ENCODE measurements at regions not wholly inside any gene's neighbourhood (a gene's known extent, or its start where the extent isn't known, plus 50 kb on each side); places are given as distances from the start of the nearest gene placed in this dataset.
"Not testable (repeated sequence)": the region's sequence is repeated elsewhere in the genome, so short reads cannot be mapped to it uniquely, and the experiment has no call there.

- DNase-seq (ENCODE audit: low read depth) = no peak
Observed at GRCh38 chr5:108696951-108697715, 50.6 kb upstream of the FER start.

DNA sequence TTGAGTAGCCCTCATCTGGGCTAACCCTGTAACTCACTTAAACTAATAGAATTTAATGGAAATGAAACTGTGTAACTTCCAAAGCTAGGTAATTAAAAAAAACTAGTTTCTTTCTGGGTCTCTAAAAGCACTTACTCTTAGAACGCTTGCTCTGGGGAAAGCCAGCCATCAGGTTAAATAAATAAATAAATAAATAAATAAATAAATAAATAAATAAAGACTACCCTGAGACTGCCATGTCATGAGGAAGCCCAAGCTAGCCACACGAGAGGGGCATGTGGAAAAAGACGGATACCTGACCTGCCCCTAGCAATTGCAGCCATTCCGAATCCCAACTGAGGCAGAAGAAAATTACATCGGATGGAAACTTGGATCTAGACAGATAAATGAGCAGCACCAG, 51.3 kb upstream of the FER start:
- no peak for DNase-seq (ENCODE audit: low read depth)

- DNase-seq (ENCODE audit: low read depth) = no peak
Observed at GRCh38 chr5:108688485-108688884, 59.2 kb upstream of the FER start.

- DNase-seq (ENCODE audit: low read depth) = no peak
Observed at GRCh38 chr5:108687595-108688200, 60.0 kb upstream of the FER start.

DNA sequence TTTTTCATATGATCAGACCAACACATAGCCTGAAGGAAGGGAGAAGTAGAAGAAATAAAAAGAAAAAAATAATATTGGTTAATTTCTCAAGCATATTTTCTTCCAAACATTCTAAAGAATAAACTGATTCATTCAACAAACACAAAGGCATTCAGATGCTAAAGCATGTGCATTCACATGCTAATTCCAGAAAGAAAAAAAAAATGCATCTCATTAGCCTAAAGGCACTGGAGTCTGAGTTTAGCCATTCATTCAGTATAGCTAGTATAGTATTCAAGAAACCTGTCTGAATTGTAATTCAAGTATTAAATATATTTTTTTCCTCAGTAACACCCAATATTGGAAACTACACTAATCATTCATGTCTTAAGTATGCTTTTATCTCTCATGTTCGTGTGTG, 61.0 kb upstream of the FER start:
- DNase-seq (ENCODE audit: low read depth) = no peak

GRCh38 chr5:108685448-108686216, 62.1 kb upstream of the FER start:
- not testable (repeated sequence) for DNase-seq (ENCODE audit: low read depth)

GRCh38 chr5:108681079-108681921, 66.4 kb upstream of the FER start:
- DNase-seq (ENCODE audit: low read depth) = peak; percentile 32

DNA sequence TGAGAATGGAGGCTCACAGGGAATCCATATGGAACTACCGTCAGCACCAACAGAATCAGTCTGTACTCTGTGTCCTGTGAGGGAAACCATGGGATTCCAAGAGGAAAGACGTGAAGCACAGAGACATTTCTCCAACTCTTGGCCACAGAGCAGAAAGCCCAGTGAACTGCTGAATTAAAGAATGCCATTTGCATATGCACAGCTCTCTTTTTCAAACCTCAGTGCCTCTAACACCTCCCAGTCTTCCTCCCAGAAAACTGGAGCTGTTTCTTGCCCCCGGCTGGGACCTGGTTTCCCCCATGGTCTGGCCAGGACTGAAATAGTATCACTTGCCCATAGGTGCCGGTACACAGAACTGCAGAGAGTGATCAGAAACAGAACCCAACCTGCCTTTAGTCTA, 69.6 kb upstream of the FER start:
- DNase-seq (ENCODE audit: low read depth) = no peak

- no peak for DNase-seq (ENCODE audit: low read depth)
Observed at GRCh38 chr5:108675736-108676135, 72.0 kb upstream of the FER start.

DNA sequence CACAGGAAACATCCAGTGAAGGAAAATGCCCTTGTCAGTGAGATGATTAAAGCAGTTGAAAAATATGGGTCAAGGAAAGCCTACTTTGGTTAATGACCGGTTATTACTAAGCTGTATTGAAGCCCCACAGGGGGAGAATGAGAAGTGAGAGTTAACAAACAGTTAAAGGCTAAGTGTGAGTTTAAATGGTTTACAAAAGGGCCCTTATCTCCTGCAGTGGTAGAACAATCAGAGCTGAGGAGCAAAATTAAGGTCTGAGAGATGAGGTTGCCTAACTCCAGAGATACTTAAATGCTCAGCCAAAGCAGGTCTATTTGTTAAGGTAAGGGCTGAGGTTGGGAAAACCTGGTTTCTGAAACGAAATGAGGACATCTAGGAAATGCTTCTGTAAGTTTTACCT, 75.1 kb upstream of the FER start:
- no peak for DNase-seq (ENCODE audit: low read depth)

DNA sequence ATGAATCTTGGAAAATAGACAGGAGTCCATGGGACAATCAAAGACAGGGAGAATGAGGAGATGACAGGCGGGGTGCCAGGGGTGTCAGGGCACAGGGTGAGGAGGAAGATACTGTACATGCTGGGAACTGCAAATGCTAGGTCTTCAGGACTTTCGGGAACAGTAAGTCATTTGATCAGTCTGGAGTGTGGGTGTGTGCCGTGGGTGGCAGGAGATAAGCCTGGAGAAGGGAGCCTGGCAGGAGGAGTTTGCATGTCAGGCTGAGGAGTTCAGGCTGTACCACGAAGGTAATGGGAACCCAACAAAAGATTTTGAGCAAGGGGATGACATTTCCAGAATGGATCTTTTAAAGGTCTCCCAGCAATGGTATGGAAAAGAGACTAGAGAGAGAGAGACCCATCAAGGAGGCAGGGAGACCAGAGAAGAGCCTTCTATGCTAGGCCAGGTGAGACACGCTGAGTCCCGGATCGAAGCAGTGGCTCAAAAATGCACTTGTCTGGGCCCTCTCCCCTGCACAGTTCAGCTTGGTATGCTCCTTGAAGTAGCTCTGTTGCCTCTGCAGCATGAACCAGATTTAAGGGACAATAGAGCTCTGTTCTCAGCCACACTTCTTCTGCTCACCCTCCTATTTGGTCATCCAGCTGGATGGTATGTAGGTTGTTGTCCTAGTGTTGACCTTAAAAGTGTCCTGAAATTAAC, 77.0 kb upstream of the FER start:
- no peak for DNase-seq (ENCODE audit: low read depth)

GRCh38 chr5:108669462-108669861, 78.2 kb upstream of the FER start:
- no peak for DNase-seq (ENCODE audit: low read depth)

GRCh38 chr5:108661590-108662219, 86.0 kb upstream of the FER start:
- no peak for DNase-seq (ENCODE audit: low read depth)

DNA sequence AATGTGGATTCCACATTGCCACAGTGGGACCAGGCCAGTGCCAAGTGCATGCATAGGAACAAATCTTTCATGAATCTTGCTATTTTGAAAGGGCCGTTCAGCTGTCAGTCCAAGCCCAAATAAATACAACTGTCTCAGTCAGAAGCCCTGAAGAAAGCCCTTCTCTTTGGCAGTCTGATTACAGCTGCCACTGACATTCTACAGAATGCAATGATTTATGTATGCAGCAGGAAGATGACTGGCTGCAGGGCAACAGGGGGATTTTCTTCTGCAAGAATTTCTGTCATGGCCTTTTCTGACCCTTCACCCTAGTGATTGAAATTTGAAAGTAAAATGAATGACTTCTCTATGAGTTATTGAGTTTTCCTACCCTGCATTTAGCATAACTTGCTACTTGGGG, 86.7 kb upstream of the FER start:
- no peak for DNase-seq (ENCODE audit: low read depth)

- DNase-seq (ENCODE audit: low read depth) = no peak
Observed at GRCh38 chr5:108660291-108660690, 87.4 kb upstream of the FER start.

- no peak for DNase-seq (ENCODE audit: low read depth)
Observed at GRCh38 chr5:108659531-108659930, 88.2 kb upstream of the FER start.

- DNase-seq (ENCODE audit: low read depth) = peak; percentile 82
Observed at GRCh38 chr5:108655750-108656450, 91.8 kb upstream of the FER start.

GRCh38 chr5:108654051-108654450, 93.6 kb upstream of the FER start:
- DNase-seq (ENCODE audit: low read depth) = no peak

DNA sequence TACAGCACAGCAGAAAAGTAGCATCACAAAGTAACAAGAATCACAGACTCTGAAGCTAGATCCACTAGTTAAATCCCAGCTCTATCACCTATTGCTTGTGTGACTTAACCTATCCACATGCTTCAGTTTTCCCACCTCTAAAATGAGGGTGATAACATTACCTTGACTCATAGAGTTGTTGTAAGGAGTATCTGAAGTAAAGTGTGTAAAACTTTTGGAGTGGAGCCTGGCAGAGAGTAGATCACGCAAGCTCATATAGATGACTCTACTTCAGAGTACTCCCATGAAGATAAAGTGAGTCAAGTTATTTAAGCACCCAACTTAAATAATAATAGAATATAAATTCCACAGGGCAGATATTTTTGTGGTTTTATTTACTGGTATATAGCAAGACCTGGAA, 94.5 kb upstream of the FER start:
- DNase-seq (ENCODE audit: low read depth) = no peak

DNA sequence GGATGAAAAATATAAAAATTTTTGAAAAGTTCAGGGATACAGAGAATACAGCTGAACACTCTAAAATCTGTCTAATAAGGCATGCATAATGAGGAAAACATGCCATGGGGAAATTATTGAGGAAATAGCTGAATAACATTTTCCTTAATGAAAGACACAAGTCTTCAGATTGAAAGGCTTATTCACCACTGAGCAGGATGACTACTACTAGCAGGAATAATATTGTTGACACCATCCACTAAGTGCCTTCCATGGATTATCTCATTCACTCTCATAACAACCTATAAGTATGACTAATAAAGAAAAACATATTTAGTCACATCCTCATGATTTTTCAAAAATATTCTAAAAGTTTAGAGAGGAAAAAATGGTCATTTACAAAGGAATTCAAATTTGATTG, 96.7 kb upstream of the FER start:
- peak; percentile 78 for DNase-seq (ENCODE audit: low read depth)

- DNase-seq (ENCODE audit: low read depth) = no peak
Observed at GRCh38 chr5:108649646-108650045, 98.1 kb upstream of the FER start.

Measured in HS-5 (cell line).